ENCODE measurements at regions not wholly inside any gene's neighbourhood (a gene's known extent, or its start where the extent isn't known, plus 50 kb on each side); places are given as distances from the start of the nearest gene placed in this dataset.
"Not testable (repeated sequence)": the region's sequence is repeated elsewhere in the genome, so short reads cannot be mapped to it uniquely, and the experiment has no call there.

- no peak for DNase-seq (ENCODE audit: low read depth in 4 of 4, low spot score in 3 of 4)
These were observed 406.3 kb upstream of the KLF6 start for GRCh38 chr10:4191354-4191753.

- DNase-seq (ENCODE audit: low read depth in 4 of 4, low spot score in 3 of 4) = no peak
These were observed 405.9 kb upstream of the KLF6 start for GRCh38 chr10:4190876-4191275.

GRCh38 chr10:4189281-4189680 lies 404.3 kb upstream of the KLF6 start:
- no peak for DNase-seq (ENCODE audit: low read depth in 4 of 4, low spot score in 3 of 4)

GRCh38 chr10:4188406-4188805 lies 403.4 kb upstream of the KLF6 start:
- DNase-seq (ENCODE audit: low read depth in 4 of 4, low spot score in 3 of 4) = no peak

- no peak for DNase-seq (ENCODE audit: low read depth in 4 of 4, low spot score in 3 of 4)
These were observed 402.0 kb upstream of the KLF6 start for GRCh38 chr10:4186849-4187540.

- no peak for DNase-seq (ENCODE audit: low read depth in 4 of 4, low spot score in 3 of 4)
These were observed 398.8 kb upstream of the KLF6 start for GRCh38 chr10:4183761-4184261.

GRCh38 chr10:4181621-4182049 lies 396.6 kb upstream of the KLF6 start:
- no peak for DNase-seq (ENCODE audit: low read depth in 4 of 4, low spot score in 3 of 4)

GRCh38 chr10:4181081-4181480 lies 396.1 kb upstream of the KLF6 start:
- no peak for DNase-seq (ENCODE audit: low read depth in 4 of 4, low spot score in 3 of 4)

GRCh38 chr10:4177791-4178190 lies 392.8 kb upstream of the KLF6 start:
- DNase-seq (ENCODE audit: low read depth in 4 of 4, low spot score in 3 of 4) = no peak

- no peak for DNase-seq (ENCODE audit: low read depth in 4 of 4, low spot score in 3 of 4)
These were observed 391.7 kb upstream of the KLF6 start for GRCh38 chr10:4176500-4177281.

- no peak for DNase-seq (ENCODE audit: low read depth in 4 of 4, low spot score in 3 of 4)
These were observed 389.2 kb upstream of the KLF6 start for GRCh38 chr10:4174197-4174596.

- DNase-seq (ENCODE audit: low read depth in 4 of 4, low spot score in 3 of 4) = no peak
These were observed 385.8 kb upstream of the KLF6 start for GRCh38 chr10:4170633-4171314.

- no peak for DNase-seq (ENCODE audit: low read depth in 4 of 4, low spot score in 3 of 4)
These were observed 385.2 kb upstream of the KLF6 start for GRCh38 chr10:4170181-4170580.

GRCh38 chr10:4169448-4169847 lies 384.4 kb upstream of the KLF6 start:
- DNase-seq (ENCODE audit: low read depth in 4 of 4, low spot score in 3 of 4) = no peak

GRCh38 chr10:4167216-4167615 lies 382.2 kb upstream of the KLF6 start:
- DNase-seq (ENCODE audit: low read depth in 4 of 4, low spot score in 3 of 4) = no peak

GRCh38 chr10:4162571-4163286 lies 377.7 kb upstream of the KLF6 start:
- no peak for DNase-seq (ENCODE audit: low read depth in 4 of 4, low spot score in 3 of 4)

GRCh38 chr10:4159173-4159572 lies 374.2 kb upstream of the KLF6 start:
- DNase-seq (ENCODE audit: low read depth in 4 of 4, low spot score in 3 of 4) = no peak

GRCh38 chr10:4154191-4154715 lies 369.2 kb upstream of the KLF6 start:
- DNase-seq (ENCODE audit: low read depth in 4 of 4, low spot score in 3 of 4) = no peak

- DNase-seq (ENCODE audit: low read depth in 4 of 4, low spot score in 3 of 4) = no peak
These were observed 366.5 kb upstream of the KLF6 start for GRCh38 chr10:4151466-4151865.

- DNase-seq (ENCODE audit: low read depth in 4 of 4, low spot score in 3 of 4) = no peak
These were observed 365.7 kb upstream of the KLF6 start for GRCh38 chr10:4150676-4151075.

- DNase-seq (ENCODE audit: low read depth in 4 of 4, low spot score in 3 of 4) = not testable (repeated sequence)
These were observed 364.5 kb upstream of the KLF6 start for GRCh38 chr10:4149460-4149859.
